ENCODE measurements at regions not wholly inside any gene's neighbourhood (a gene's known extent, or its start where the extent isn't known, plus 50 kb on each side); places are given as distances from the start of the nearest gene placed in this dataset.

DNA sequence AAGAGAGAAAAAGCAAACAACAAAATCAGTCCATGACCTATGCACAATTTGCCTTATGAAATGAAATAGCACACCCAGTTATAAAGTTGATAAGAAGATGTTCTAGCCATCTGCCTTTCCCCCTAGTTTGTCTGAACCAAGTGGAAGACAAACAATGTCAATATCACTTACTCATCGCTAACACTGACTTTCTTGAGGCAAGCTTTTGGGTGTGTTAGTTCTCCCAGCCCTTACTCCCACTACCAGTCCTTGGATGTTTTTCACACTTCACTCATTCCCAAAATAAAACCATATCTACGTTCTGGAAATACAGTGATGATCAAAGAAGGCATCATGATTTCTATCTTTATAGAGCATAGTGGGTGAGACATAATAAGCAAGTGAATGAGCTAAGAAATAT is 393.8 kb downstream of the PCDH20 start:
- TF ChIP-seq, protein P1, sequence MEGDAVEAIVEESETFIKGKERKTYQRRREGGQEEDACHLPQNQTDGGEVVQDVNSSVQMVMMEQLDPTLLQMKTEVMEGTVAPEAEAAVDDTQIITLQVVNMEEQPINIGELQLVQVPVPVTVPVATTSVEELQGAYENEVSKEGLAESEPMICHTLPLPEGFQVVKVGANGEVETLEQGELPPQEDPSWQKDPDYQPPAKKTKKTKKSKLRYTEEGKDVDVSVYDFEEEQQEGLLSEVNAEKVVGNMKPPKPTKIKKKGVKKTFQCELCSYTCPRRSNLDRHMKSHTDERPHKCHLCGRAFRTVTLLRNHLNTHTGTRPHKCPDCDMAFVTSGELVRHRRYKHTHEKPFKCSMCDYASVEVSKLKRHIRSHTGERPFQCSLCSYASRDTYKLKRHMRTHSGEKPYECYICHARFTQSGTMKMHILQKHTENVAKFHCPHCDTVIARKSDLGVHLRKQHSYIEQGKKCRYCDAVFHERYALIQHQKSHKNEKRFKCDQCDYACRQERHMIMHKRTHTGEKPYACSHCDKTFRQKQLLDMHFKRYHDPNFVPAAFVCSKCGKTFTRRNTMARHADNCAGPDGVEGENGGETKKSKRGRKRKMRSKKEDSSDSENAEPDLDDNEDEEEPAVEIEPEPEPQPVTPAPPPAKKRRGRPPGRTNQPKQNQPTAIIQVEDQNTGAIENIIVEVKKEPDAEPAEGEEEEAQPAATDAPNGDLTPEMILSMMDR (conservative IDR thresholded peaks at IDR 0.05; ENCODE audit: low read length), result no peak
- TF ChIP-seq EZH2phosphoT487 (IDR thresholded peaks at IDR 0.05; ENCODE audit: borderline replicate concordance, low read depth, low read length), result no peak
